ENCODE measurements at regions not wholly inside any gene's neighbourhood (a gene's known extent, or its start where the extent isn't known, plus 50 kb on each side); places are given as distances from the start of the nearest gene placed in this dataset.

- no peak for DNase-seq
- H3K27me3 ChIP-seq: no peaks in the 10 kb centered on the region
- H3K4me1 ChIP-seq: peaks cover 0 to 4% (median 0%) of the 10 kb centered on the region in 3 donors
- no peaks in the 10 kb centered on the region for H3K36me3 ChIP-seq
- 69 to 78% methylated on average over 3 of the region's 3 CpGs for WGBS, 2 donors
- intact Hi-C loops (cut with DNase I): no loop called here
- no peak overlapping the region for H3K27ac ChIP-seq
- H3K4me3 ChIP-seq: no peak overlapping the region
- H3K9me3 ChIP-seq: no peaks in the 10 kb centered on the region
- TF ChIP-seq POLR2A (IDR thresholded peaks at IDR 0.05) (no peak), CTCF (IDR thresholded peaks at IDR 0.05) (no peak)
Measured at GRCh38 chr9:82124090-82124489, 135.5 kb downstream of the SPATA31D1 start.

GRCh38 chr9:82126256-82126655 lies 137.7 kb downstream of the SPATA31D1 start:
- WGBS, 2 donors: 58 to 76% methylated on average over 3 of the region's 3 CpGs
- Histone ChIP-seq H3K27me3 (no peaks in the 10 kb centered on the region), H3K4me3 (no peak overlapping the region), H3K9me3 (no peaks in the 10 kb centered on the region), H3K36me3 (no peaks in the 10 kb centered on the region), H3K4me1 (peaks cover 0 to 4% (median 0%) of the 10 kb centered on the region in 3 donors), H3K27ac (no peak overlapping the region)
- intact Hi-C loops (cut with DNase I): no loop called here
- no peak for DNase-seq
- TF ChIP-seq POLR2A (IDR thresholded peaks at IDR 0.05) (no peak), CTCF (IDR thresholded peaks at IDR 0.05) (no peak)

GRCh38 chr9:82127465-82127864 lies 138.9 kb downstream of the SPATA31D1 start:
- no peak for TF ChIP-seq CTCF (IDR thresholded peaks at IDR 0.05)
- TF ChIP-seq POLR2A (IDR thresholded peaks at IDR 0.05): no peak
- H3K27me3 ChIP-seq: no peaks in the 10 kb centered on the region

GRCh38 chr9:82128011-82128696 lies 139.6 kb downstream of the SPATA31D1 start:
- no peak overlapping the region for H3K27ac ChIP-seq
- no peaks in the 10 kb centered on the region for H3K36me3 ChIP-seq
- no peak overlapping the region for H3K4me3 ChIP-seq
- no peaks in the 10 kb centered on the region for H3K27me3 ChIP-seq
- TF ChIP-seq POLR2A (IDR thresholded peaks at IDR 0.05): no peak
- TF ChIP-seq CTCF (IDR thresholded peaks at IDR 0.05): no peak
- intact Hi-C loops (cut with DNase I): no loop called here
- 25 to 47% methylated on average over 3 of the region's 3 CpGs for WGBS, 2 donors
- no peak for DNase-seq
- H3K9me3 ChIP-seq: no peaks in the 10 kb centered on the region
- H3K4me1 ChIP-seq: peaks cover 0 to 4% (median 0%) of the 10 kb centered on the region in 3 donors

More at GRCh38 chr9:82127465-82127864, 138.9 kb downstream of the SPATA31D1 start:
- H3K9me3 ChIP-seq: no peaks in the 10 kb centered on the region
- DNase-seq: no peak
- H3K4me1 ChIP-seq: peaks cover 0 to 4% (median 0%) of the 10 kb centered on the region in 3 donors
- no peaks in the 10 kb centered on the region for H3K36me3 ChIP-seq
- no peak overlapping the region for H3K27ac ChIP-seq
- intact Hi-C loops (cut with DNase I): no loop called here
- no peak overlapping the region for H3K4me3 ChIP-seq
- 83 to 92% methylated on average over 2 of the region's 2 CpGs for WGBS, 2 donors

- intact Hi-C loops (cut with DNase I): no loop called here
- H3K9me3 ChIP-seq: no peaks in the 10 kb centered on the region
Measured at GRCh38 chr9:82129708-82130107, 141.1 kb downstream of the SPATA31D1 start.

More at GRCh38 chr9:82129708-82130107, 141.1 kb downstream of the SPATA31D1 start:
- no peaks in the 10 kb centered on the region for H3K27me3 ChIP-seq
- no peak overlapping the region for H3K4me3 ChIP-seq
- DNase-seq: no peak
- H3K36me3 ChIP-seq: no peaks in the 10 kb centered on the region
- peaks cover 0 to 4% (median 0%) of the 10 kb centered on the region in 3 donors for H3K4me1 ChIP-seq
- 73 to 80% methylated on average over 3 of the region's 3 CpGs for WGBS, 2 donors
- TF ChIP-seq CTCF (IDR thresholded peaks at IDR 0.05): no peak
- TF ChIP-seq POLR2A (IDR thresholded peaks at IDR 0.05): no peak
- no peak overlapping the region for H3K27ac ChIP-seq

All from esophagus squamous epithelium (tissue), 5 donors.